ENCODE measurements at regions not wholly inside any gene's neighbourhood (a gene's known extent, or its start where the extent isn't known, plus 50 kb on each side); places are given as distances from the start of the nearest gene placed in this dataset.

DNA sequence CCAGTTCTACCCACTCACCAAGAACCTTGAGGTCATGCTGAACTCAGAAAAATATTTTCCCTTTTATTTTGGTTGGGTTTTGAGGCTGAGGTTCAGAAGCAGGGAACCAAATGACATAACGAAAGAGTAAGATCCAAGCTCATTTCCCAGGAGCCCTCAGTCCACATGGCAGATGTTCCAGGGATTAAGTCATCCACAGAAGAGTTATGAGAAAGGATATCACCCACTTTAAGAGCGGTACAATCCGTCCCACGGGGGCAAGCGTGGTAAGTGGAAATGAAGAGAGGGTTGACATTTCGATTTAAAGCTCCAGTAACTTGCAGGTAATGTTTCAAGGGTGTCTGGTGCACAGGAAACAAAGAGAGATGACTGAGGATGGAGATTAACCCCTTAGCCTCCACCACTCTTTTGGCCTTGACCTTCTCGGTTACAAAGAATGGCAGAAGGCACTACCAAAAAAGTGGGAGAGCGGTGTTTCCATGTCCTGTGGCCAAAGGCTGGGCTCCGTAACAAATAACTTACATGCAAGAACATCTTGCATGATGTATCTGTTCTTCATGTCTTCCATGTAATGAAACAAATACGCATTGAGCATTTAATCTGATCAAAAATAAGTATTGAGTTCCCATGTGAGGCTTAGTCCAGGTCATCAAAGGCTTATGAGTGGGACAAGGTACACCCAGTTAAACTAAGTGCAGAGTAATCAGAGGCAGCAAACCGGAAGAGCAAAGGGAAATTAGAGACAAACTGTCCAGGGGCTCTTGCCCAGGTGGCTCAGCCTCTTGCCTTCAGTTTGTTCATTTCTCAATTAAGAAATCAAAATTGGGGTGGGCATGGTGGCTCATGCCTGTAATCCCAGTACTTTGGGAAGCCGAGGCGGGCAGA lies 241.4 kb downstream of the TOMM20 start:
- Histone ChIP-seq H3K9me3 (ENCODE audit: control insufficient read depth, insufficient read depth, low read length) (no peaks in the 10 kb centered on the region), H3K36me3 (ENCODE audit: control insufficient read depth, insufficient read depth, low read length) (no peaks in the 10 kb centered on the region), H3K4me3 (ENCODE audit: low read length) (no peak overlapping the region), H3K27me3 (ENCODE audit: control insufficient read depth, insufficient read depth, low read length) (no peaks in the 10 kb centered on the region), H3K27ac (ENCODE audit: low read length) (no peak overlapping the region), H3K4me1 (ENCODE audit: control insufficient read depth, insufficient read depth, low read length) (no peaks in the 10 kb centered on the region)
- Mint-ChIP-seq H3K36me3 (no peaks in the 10 kb centered on the region), H3K9me3 (peaks cover 0 to 2% of the 10 kb centered on the region in 2 donors), H3K27ac (no peak overlapping the region), H3K4me3 (no peak overlapping the region), H3K4me1 (peaks cover 5 to 24% of the 10 kb centered on the region in 2 donors), H3K27me3 (ENCODE audit: low read depth in 2 of 2) (peaks cover 6 to 7% of the 10 kb centered on the region in 2 donors)
- no peak for ATAC-seq
- intact Hi-C loops (cut with micrococcal nuclease) = no loop called here
- no peak for DNase-seq
- TF ChIP-seq, protein P1, sequence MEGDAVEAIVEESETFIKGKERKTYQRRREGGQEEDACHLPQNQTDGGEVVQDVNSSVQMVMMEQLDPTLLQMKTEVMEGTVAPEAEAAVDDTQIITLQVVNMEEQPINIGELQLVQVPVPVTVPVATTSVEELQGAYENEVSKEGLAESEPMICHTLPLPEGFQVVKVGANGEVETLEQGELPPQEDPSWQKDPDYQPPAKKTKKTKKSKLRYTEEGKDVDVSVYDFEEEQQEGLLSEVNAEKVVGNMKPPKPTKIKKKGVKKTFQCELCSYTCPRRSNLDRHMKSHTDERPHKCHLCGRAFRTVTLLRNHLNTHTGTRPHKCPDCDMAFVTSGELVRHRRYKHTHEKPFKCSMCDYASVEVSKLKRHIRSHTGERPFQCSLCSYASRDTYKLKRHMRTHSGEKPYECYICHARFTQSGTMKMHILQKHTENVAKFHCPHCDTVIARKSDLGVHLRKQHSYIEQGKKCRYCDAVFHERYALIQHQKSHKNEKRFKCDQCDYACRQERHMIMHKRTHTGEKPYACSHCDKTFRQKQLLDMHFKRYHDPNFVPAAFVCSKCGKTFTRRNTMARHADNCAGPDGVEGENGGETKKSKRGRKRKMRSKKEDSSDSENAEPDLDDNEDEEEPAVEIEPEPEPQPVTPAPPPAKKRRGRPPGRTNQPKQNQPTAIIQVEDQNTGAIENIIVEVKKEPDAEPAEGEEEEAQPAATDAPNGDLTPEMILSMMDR (IDR thresholded peaks at IDR 0.05) = no peak
- WGBS (ENCODE audit: insufficient coverage) = 88% methylated on average over 13 of the region's 13 CpGs

DNA sequence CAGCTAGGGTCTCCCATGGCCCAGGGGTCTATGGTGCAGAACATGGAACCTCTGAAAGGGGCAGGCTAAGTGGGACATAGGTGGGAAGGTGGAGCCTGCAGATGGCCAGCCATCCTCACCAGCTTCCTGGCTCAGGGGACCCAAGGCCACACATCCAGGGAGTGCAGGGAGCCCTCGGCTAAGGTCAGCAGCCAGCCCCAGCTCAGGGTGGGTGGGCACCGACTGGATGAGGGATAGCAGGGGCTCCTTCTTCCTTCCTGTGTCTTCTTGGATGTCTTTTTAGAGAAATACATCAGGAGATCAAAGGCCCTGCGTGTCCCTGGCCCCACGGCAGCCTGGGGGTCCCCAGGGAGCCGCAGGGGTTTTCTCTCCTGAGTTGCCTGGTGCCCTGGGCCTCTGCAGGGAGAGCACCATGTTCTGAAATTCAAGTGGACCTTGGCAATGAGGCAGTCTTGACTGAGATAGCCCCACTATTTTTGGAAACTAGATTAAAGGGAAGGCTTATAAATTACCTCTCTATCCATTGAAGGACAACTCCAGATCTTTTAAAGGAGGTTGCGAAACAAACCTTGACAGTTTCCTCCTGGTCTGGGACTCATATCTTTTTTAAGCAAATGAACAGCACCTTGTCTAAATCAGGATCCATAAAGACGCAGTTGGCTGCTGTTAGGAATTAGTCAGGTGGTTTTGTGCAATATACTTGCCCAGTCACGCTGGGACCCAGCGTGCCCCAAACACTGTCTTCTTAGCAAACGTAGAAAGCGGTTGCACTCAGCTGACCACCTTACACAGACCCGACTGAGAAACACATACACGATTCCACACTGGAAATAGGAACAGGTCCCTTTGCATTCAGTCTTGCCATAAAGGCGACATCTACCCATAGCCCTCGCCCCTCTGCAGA lies 242.3 kb downstream of the TOMM20 start:
- intact Hi-C loops (cut with micrococcal nuclease) = no loop called here

DNA sequence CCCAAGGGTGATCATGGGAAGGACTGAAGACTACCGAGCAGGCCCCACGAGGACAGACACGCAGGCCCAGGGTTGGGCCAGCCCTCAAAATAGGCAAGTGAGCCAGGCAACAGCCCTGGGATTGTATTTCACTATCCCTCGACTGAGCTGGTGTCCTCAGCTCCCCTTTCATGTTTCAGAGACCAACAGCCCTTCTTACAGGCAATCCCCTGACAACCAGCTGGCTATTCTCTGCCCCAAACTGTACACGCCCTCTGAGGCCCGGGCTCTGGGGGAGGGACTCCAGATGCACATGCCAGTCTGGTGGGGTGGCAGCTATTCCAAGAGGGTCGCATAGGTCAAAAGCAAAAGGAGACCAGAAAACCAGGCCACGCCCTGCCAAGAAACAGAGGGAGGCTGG lies 243.0 kb downstream of the TOMM20 start:
- Mint-ChIP-seq H3K36me3 (no peaks in the 10 kb centered on the region), H3K4me3 (no peak overlapping the region), H3K27me3 (ENCODE audit: low read depth in 2 of 2) (peaks cover 6 to 7% of the 10 kb centered on the region in 2 donors), H3K9me3 (peaks cover 0 to 2% of the 10 kb centered on the region in 2 donors), H3K4me1 (peaks cover 5 to 24% of the 10 kb centered on the region in 2 donors), H3K27ac (no peak overlapping the region)
- Histone ChIP-seq H3K9me3 (ENCODE audit: control insufficient read depth, insufficient read depth, low read length) (no peaks in the 10 kb centered on the region), H3K27me3 (ENCODE audit: control insufficient read depth, insufficient read depth, low read length) (no peaks in the 10 kb centered on the region), H3K4me3 (ENCODE audit: low read length) (no peak overlapping the region), H3K36me3 (ENCODE audit: control insufficient read depth, insufficient read depth, low read length) (no peaks in the 10 kb centered on the region), H3K27ac (ENCODE audit: low read length) (no peak overlapping the region), H3K4me1 (ENCODE audit: control insufficient read depth, insufficient read depth, low read length) (peaks cover 3% of the 10 kb centered on the region)
- no peak for DNase-seq
- no peak for ATAC-seq
- TF ChIP-seq, protein P1 (IDR thresholded peaks at IDR 0.05) = no peak
- intact Hi-C loops (cut with micrococcal nuclease) = no loop called here
- WGBS (ENCODE audit: insufficient coverage) = 91% methylated on average over 8 of the region's 8 CpGs

More for the DNA sequence above, 242.3 kb downstream of the TOMM20 start:
- peaks cover 5 to 31% of the 10 kb centered on the region in 2 donors for H3K4me1 Mint-ChIP-seq
- Histone ChIP-seq H3K4me3 (ENCODE audit: low read length) (no peak overlapping the region), H3K36me3 (ENCODE audit: control insufficient read depth, insufficient read depth, low read length) (no peaks in the 10 kb centered on the region), H3K27me3 (ENCODE audit: control insufficient read depth, insufficient read depth, low read length) (no peaks in the 10 kb centered on the region), H3K27ac (ENCODE audit: low read length) (no peak overlapping the region), H3K4me1 (ENCODE audit: control insufficient read depth, insufficient read depth, low read length) (peaks cover 3% of the 10 kb centered on the region), H3K9me3 (ENCODE audit: control insufficient read depth, insufficient read depth, low read length) (no peaks in the 10 kb centered on the region)
- DNase-seq (no peak), ATAC-seq (no peak)
- no peak overlapping the region for H3K4me3 Mint-ChIP-seq
- no peaks in the 10 kb centered on the region for H3K36me3 Mint-ChIP-seq
- peaks cover 6 to 7% of the 10 kb centered on the region in 2 donors for H3K27me3 Mint-ChIP-seq (ENCODE audit: low read depth in 2 of 2)
- TF ChIP-seq, protein P1 (IDR thresholded peaks at IDR 0.05) = no peak
- WGBS (ENCODE audit: insufficient coverage) = 74% methylated on average over 15 of the region's 15 CpGs
- peaks cover 0 to 2% of the 10 kb centered on the region in 2 donors for H3K9me3 Mint-ChIP-seq
- no peak overlapping the region for H3K27ac Mint-ChIP-seq
